ENCODE measurements at regions not wholly inside any gene's neighbourhood (a gene's known extent, or its start where the extent isn't known, plus 50 kb on each side); places are given as distances from the start of the nearest gene placed in this dataset.
"Not testable (repeated sequence)": the region's sequence is repeated elsewhere in the genome, so short reads cannot be mapped to it uniquely, and the experiment has no call there.

DNA sequence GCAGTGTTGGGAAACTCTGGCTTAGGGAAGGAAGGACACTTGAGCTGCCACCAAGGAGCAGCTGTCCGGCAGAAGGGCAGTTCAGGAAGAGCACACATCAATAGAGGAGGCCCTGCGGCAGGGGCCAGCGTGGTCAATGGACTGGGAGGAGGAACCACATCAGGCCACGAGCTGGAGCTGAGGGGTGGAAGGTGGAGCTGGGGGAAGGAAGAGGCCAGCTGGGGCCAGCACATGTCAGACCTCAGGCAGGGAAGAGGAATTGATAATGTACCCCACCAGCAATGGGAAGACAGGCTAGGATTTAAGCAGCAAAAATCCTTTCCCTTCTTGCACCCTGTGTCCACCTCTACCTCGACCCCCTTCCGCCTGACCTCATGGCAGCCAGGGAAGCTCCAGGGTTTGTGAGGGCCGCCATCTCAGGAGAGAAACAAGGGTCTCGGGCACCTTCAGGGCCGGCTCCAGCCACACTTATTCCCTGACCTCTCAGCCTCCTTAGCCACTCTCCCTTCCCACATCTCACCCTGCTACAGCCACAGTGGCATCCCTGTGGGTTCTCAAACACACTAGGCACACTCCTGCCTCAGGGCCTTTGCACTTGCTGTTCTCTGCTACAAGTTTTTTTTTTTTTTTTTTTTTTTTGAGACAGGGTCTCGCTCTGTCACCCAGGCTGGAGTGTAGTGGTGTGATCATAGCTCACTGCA is 157.8 kb upstream of the GRK3 start:
- H3K4me1 ChIP-seq (ENCODE audit: control insufficient read depth, insufficient read depth, low read length) = peaks cover 37% of the 10 kb centered on the region
- H3K27ac ChIP-seq (ENCODE audit: low read depth, low read length) = no peak overlapping the region
- H3K4me3 ChIP-seq (ENCODE audit: low read depth, low read length) = no peak overlapping the region
- no peaks in the 10 kb centered on the region for H3K9me3 ChIP-seq (ENCODE audit: control insufficient read depth, insufficient read depth, low read length)
- H3K27me3 ChIP-seq (ENCODE audit: control insufficient read depth, insufficient read depth, low read length) = peaks cover 2% of the 10 kb centered on the region
- WGBS (ENCODE audit: insufficient coverage) = 75% methylated on average over 9 of the region's 10 CpGs
- DNase-seq (ENCODE audit: low read depth in 4 of 6, low spot score in 6 of 6) = no peak
- H3K36me3 ChIP-seq (ENCODE audit: control insufficient read depth, insufficient read depth, low read length) = no peaks in the 10 kb centered on the region

DNA sequence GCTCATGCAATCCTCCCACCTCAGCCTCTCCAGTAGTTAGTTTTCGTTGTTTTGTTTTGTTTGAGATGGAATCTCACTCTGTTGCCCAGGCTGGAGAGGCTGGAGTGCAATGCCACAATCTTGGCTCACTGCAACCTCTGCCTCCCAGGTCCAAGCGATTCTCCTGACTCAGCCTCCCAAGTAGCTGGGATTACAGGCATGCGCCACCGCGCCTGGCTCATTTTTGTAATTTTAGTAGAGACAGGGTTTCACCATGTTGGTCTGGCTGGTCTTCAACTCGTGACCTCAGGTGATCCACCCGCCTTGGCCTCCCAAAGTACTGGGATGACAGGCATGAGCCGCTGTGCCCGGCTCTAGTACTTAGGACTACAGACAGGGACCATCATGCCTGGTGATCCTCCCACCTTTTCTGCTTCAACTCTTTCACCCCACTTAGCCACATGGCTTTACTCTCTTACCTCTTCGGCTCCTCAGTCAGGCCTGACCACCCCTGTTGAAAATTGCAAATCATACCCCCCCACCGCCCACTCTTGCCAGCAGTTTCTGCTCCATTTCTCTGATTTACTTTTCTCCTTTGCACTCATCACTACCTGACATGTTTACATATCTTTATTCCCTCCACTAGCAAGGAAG is 157.1 kb upstream of the GRK3 start:
- H3K36me3 ChIP-seq (ENCODE audit: control insufficient read depth, insufficient read depth, low read length) = no peaks in the 10 kb centered on the region
- peaks cover 33% of the 10 kb centered on the region for H3K4me1 ChIP-seq (ENCODE audit: control insufficient read depth, insufficient read depth, low read length)
- WGBS (ENCODE audit: insufficient coverage) = 94% methylated on average over 10 of the region's 11 CpGs

DNA sequence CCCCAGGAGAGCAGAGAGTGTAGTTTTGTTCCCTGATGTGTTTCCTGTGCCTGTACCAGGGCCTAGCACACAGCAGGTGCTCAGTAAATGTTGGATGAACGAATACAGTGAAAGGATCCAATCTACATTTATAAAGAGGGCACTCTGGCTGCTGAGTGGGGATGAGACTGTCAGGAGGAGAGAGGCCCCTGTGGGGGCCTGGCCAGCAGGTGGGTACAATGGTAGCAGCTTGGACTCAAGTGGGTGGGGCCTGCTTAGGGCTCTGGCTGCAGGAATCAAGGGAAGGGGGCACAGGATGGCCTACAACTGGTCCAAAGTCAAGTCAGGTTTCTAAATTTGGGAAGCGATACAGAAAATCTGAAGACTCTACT is 156.6 kb upstream of the GRK3 start:
- DNase-seq (ENCODE audit: low read depth in 4 of 6, low spot score in 6 of 6) = no peak
- no CpG with 5 or more reads among the region's 2 CpGs for WGBS (ENCODE audit: insufficient coverage)

More for the DNA sequence above, 157.1 kb upstream of the GRK3 start:
- peaks cover 2% of the 10 kb centered on the region for H3K27me3 ChIP-seq (ENCODE audit: control insufficient read depth, insufficient read depth, low read length)
- no peak overlapping the region for H3K4me3 ChIP-seq (ENCODE audit: low read depth, low read length)
- H3K9me3 ChIP-seq (ENCODE audit: control insufficient read depth, insufficient read depth, low read length) = no peaks in the 10 kb centered on the region
- H3K27ac ChIP-seq (ENCODE audit: low read depth, low read length) = no peak overlapping the region
- DNase-seq (ENCODE audit: low read depth in 4 of 6, low spot score in 6 of 6) = no peak

DNA sequence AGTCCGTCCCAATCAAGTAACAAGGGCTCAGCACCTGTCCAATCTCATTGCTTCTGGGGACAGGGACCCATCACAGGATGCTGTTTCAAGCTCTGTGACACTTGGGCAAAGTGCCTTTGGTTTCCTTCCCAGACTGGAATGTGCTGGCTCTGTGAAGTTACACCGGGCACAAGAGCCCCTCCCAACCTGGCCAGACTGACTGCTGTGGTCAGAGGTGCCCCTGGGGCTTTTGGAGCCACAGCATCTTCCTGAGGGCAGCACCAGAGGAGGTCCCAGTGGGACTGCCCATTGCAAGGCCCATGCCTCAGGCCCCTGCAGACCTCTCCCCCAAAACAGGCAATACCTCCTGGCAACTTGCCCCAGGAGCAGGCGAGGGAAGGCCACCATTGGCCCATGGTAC is 155.2 kb upstream of the GRK3 start:
- Histone ChIP-seq H3K27ac (ENCODE audit: low read depth, low read length) (no peak overlapping the region), H3K9me3 (ENCODE audit: control insufficient read depth, insufficient read depth, low read length) (peaks cover 2% of the 10 kb centered on the region), H3K27me3 (ENCODE audit: control insufficient read depth, insufficient read depth, low read length) (peaks cover 2% of the 10 kb centered on the region), H3K4me1 (ENCODE audit: control insufficient read depth, insufficient read depth, low read length) (peaks cover 16% of the 10 kb centered on the region), H3K4me3 (ENCODE audit: low read depth, low read length) (no peak overlapping the region), H3K36me3 (ENCODE audit: control insufficient read depth, insufficient read depth, low read length) (no peaks in the 10 kb centered on the region)
- 52% methylated on average over 2 of the region's 3 CpGs for WGBS (ENCODE audit: insufficient coverage)
- no peak for DNase-seq (ENCODE audit: low read depth in 4 of 6, low spot score in 6 of 6)

More for the DNA sequence above, 156.6 kb upstream of the GRK3 start:
- peaks cover 2% of the 10 kb centered on the region for H3K27me3 ChIP-seq (ENCODE audit: control insufficient read depth, insufficient read depth, low read length)
- no peak overlapping the region for H3K4me3 ChIP-seq (ENCODE audit: low read depth, low read length)
- peaks cover 28% of the 10 kb centered on the region for H3K4me1 ChIP-seq (ENCODE audit: control insufficient read depth, insufficient read depth, low read length)
- no peaks in the 10 kb centered on the region for H3K36me3 ChIP-seq (ENCODE audit: control insufficient read depth, insufficient read depth, low read length)
- H3K9me3 ChIP-seq (ENCODE audit: control insufficient read depth, insufficient read depth, low read length) = no peaks in the 10 kb centered on the region
- H3K27ac ChIP-seq (ENCODE audit: low read depth, low read length) = no peak overlapping the region

DNA sequence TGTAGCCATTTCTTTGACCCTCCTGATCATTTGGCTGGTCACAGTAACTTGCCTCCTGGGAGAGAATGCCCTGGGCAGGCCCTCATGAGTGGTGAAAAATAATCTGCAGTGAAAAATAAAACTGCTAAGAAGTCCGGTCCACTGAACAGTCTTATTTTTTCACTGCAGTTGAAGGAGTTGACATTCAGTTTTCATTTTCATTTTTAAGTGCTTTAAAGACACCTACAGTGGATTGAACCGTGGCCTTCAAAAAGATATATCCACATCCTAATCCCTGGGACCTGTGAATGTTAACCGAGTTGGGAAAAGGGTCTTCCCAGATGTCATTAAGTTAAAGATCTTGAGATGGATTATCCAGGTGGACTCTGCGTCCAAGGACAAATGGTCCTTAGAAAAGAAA is 153.6 kb upstream of the GRK3 start:
- 97% methylated on average over 3 of the region's 4 CpGs for WGBS (ENCODE audit: insufficient coverage)
- H3K27me3 ChIP-seq (ENCODE audit: control insufficient read depth, insufficient read depth, low read length) = peaks cover 2% of the 10 kb centered on the region
- no peak overlapping the region for H3K27ac ChIP-seq (ENCODE audit: low read depth, low read length)
- no peak for DNase-seq (ENCODE audit: low read depth in 4 of 6, low spot score in 6 of 6)
- peaks cover 8% of the 10 kb centered on the region for H3K4me1 ChIP-seq (ENCODE audit: control insufficient read depth, insufficient read depth, low read length)
- H3K36me3 ChIP-seq (ENCODE audit: control insufficient read depth, insufficient read depth, low read length) = no peaks in the 10 kb centered on the region
- peaks cover 2% of the 10 kb centered on the region for H3K9me3 ChIP-seq (ENCODE audit: control insufficient read depth, insufficient read depth, low read length)
- no peak overlapping the region for H3K4me3 ChIP-seq (ENCODE audit: low read depth, low read length)

- Histone ChIP-seq H3K36me3 (ENCODE audit: control insufficient read depth, insufficient read depth, low read length) (no peaks in the 10 kb centered on the region), H3K27ac (ENCODE audit: low read depth, low read length) (no peak overlapping the region), H3K4me1 (ENCODE audit: control insufficient read depth, insufficient read depth, low read length) (no peaks in the 10 kb centered on the region), H3K9me3 (ENCODE audit: control insufficient read depth, insufficient read depth, low read length) (peaks cover 2% of the 10 kb centered on the region), H3K27me3 (ENCODE audit: control insufficient read depth, insufficient read depth, low read length) (no peaks in the 10 kb centered on the region), H3K4me3 (ENCODE audit: low read depth, low read length) (no peak overlapping the region)
- WGBS (ENCODE audit: insufficient coverage) = no CpG with 5 or more reads among the region's 1 CpG
- DNase-seq (ENCODE audit: low read depth in 4 of 6, low spot score in 6 of 6) = no peak
Measured at GRCh38 chr22:25413620-25414019, 150.9 kb upstream of the GRK3 start.

DNA sequence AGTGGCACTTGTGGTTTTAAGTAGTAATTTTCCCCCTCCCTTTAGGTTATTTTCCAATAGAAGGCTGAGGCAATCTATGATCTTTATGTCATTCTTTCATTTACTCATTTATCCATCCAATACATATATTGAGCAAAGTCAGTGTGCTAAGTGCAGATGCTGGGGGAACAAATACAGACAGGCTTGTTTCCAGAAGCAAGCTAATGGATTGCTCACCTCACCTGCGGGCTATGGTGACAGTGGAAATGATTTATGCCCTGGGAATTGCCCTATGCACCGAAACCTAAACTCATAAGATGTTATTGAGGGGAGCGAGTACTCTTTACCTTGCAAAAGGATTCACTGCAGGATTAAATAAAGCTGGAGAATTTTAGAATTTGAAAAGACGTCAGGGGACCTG is 148.7 kb upstream of the GRK3 start:
- WGBS (ENCODE audit: insufficient coverage) = no CpG with 5 or more reads among the region's 4 CpGs

DNA sequence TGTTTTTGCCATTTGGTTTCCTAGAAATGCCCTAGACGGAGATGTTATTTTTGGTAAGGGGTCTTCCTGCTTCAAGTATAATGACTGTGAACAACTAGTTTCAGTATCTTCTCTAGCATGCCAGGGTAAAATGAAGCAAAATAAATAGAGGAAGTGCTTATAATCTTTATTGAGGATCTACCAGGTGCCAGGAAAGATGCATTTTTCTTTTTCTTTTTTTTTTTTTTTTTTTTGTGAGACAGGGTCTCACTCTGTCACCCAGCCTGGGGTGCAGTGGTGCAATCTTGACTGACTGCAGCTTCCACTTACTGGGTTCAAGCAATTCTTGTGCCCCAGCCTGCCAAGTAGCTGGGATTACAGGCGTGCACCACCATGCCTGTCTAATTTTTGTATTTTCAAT is 146.6 kb upstream of the GRK3 start:
- Histone ChIP-seq H3K4me1 (ENCODE audit: control insufficient read depth, insufficient read depth, low read length) (peaks cover 22% of the 10 kb centered on the region), H3K27me3 (ENCODE audit: control insufficient read depth, insufficient read depth, low read length) (peaks cover 33% of the 10 kb centered on the region)
- not testable (repeated sequence) for DNase-seq (ENCODE audit: low read depth in 4 of 6, low spot score in 6 of 6); H3K36me3 ChIP-seq (ENCODE audit: control insufficient read depth, insufficient read depth, low read length); H3K27ac ChIP-seq (ENCODE audit: low read depth, low read length); H3K9me3 ChIP-seq (ENCODE audit: control insufficient read depth, insufficient read depth, low read length); H3K4me3 ChIP-seq (ENCODE audit: low read depth, low read length)
- WGBS (ENCODE audit: insufficient coverage) = 100% methylated on average over 1 of the region's 2 CpGs

More for the DNA sequence above, 148.7 kb upstream of the GRK3 start:
- Histone ChIP-seq H3K27me3 (ENCODE audit: control insufficient read depth, insufficient read depth, low read length) (peaks cover 14% of the 10 kb centered on the region), H3K4me1 (ENCODE audit: control insufficient read depth, insufficient read depth, low read length) (peaks cover 13% of the 10 kb centered on the region)
- not testable (repeated sequence) for H3K9me3 ChIP-seq (ENCODE audit: control insufficient read depth, insufficient read depth, low read length); H3K36me3 ChIP-seq (ENCODE audit: control insufficient read depth, insufficient read depth, low read length); H3K27ac ChIP-seq (ENCODE audit: low read depth, low read length); H3K4me3 ChIP-seq (ENCODE audit: low read depth, low read length); DNase-seq (ENCODE audit: low read depth in 4 of 6, low spot score in 6 of 6)

DNA sequence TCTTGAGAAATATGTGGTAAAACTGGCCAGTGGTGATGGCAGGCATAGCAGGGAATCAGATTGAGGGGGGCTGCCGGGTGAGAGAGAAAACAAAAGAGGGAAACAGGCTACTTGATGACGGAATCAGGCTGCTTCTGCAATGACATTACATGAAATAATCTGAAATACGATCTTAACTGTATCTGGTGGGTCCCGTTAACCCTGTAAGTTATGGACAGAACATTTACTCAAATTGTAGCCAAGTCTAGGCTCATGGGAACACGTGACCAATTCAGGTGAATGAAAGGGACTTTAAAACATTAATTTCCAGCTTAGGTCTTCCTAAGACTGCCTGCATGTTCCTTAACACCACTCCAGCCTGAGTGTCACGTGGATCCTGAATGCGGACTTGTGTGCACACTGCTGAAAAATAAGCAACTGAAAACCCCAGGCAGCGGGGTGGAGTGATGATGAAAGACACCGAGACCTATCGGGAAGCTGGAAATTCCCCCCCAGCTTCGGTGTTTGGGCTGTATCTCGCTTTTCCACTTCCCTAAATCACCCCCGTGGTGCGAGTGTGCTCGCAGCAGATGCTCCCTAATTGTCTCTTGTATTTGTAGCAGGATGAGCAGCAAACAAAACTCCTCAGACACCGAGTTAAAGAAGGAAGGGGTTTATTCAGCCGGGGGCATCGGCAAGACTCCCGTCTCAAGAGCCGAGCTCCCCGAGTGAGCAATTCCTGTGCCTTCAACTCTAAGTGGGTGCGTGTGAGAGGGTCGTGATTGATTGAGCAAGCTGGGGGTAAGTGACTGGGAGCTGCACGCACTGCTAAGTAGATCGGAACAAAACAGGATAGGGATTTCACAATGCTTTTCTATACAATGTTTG is 145.0 kb upstream of the GRK3 start:
- no peaks in the 10 kb centered on the region for H3K9me3 ChIP-seq (ENCODE audit: control insufficient read depth, insufficient read depth, low read length)

More for the DNA sequence above, 145.0 kb upstream of the GRK3 start:
- 2% methylated on average over 13 of the region's 25 CpGs for WGBS (ENCODE audit: insufficient coverage)
- Histone ChIP-seq H3K4me1 (ENCODE audit: control insufficient read depth, insufficient read depth, low read length) (peaks cover 22% of the 10 kb centered on the region), H3K4me3 (ENCODE audit: low read depth, low read length) (no peak overlapping the region), H3K36me3 (ENCODE audit: control insufficient read depth, insufficient read depth, low read length) (no peaks in the 10 kb centered on the region), H3K27me3 (ENCODE audit: control insufficient read depth, insufficient read depth, low read length) (peaks cover 43% of the 10 kb centered on the region), H3K27ac (ENCODE audit: low read depth, low read length) (no peak overlapping the region)
- DNase-seq (ENCODE audit: low read depth in 4 of 6, low spot score in 6 of 6) = peak in 3 of 6 donors; percentile 40 to 88 (median 50)
